HL-60 (cell line): ENCODE measurements at regions not wholly inside any gene's neighbourhood (a gene's known extent, or its start where the extent isn't known, plus 50 kb on each side); places are given as distances from the start of the nearest gene placed in this dataset.

ENCODE experiments used
- DNase-seq, 2 experiments: peaks; one replicate each; pipeline ENCODE4 v3.0.0-alpha.2; 2010 to 2020; ENCODE audit warnings: low read depth in 1 of 2, low spot score in 1 of 2
- H3K27ac ChIP-seq: fragments of 250-450 bp; sonication (Bioruptor Pico); replicated peaks from 2 replicates; pipeline ENCODE4 v1.5.1; 2020; ENCODE audit warnings: mild to moderate bottlenecking, moderate library complexity
- H3K27me3 ChIP-seq: fragments of 250-450 bp; sonication (Bioruptor Pico); 2 replicates; pipeline ENCODE4 v1.5.1; 2021; ENCODE audit warnings: mild to moderate bottlenecking, moderate library complexity; ENCODE audit not compliant: insufficient read depth, poor library complexity, severe bottlenecking
- H3K4me3 ChIP-seq: replicated peaks from 2 replicates; pipeline ENCODE4 v1.5.1; 2011; ENCODE audit warnings: mild to moderate bottlenecking, control low read depth, low read length; ENCODE audit not compliant: insufficient read depth
- CTCF ChIP-seq: IDR thresholded peaks from one replicate; pipeline ENCODE4 v1.5.1; 2011; ENCODE audit warnings: low read length, control low read depth, inconsistent platforms; ENCODE audit not compliant: insufficient read depth
- GABPA ChIP-seq: IDR thresholded peaks from 2 replicates; pipeline ENCODE4 v1.6.1; 2012; ENCODE audit warnings: low read depth
- POLR2AphosphoS5 ChIP-seq: IDR thresholded peaks from 2 replicates; pipeline ENCODE4 v1.6.1; 2012; ENCODE audit warnings: low read depth
- REST ChIP-seq: IDR thresholded peaks from 2 replicates; pipeline ENCODE4 v1.6.1; 2012; ENCODE audit warnings: low read depth; ENCODE audit not compliant: insufficient replicate concordance
- SPI1 ChIP-seq: IDR thresholded peaks from 2 replicates; pipeline ENCODE4 v1.6.1; 2012; ENCODE audit warnings: low read depth, mild to moderate bottlenecking, borderline replicate concordance

GRCh38 chr12:23337213-23337612 lies 612.3 kb downstream of the SOX5 start:
- no peak overlapping the region for H3K4me3 ChIP-seq
- H3K27ac ChIP-seq = no peak overlapping the region
- TF ChIP-seq GABPA = no peak
- TF ChIP-seq POLR2AphosphoS5 = no peak
- TF ChIP-seq SPI1 = no peak
- no peak for TF ChIP-seq CTCF
- no peak for TF ChIP-seq REST
- no peak for DNase-seq
- H3K27me3 ChIP-seq = no peaks in the 10 kb centered on the region

GRCh38 chr12:23340351-23340750 lies 609.1 kb downstream of the SOX5 start:
- no peaks in the 10 kb centered on the region for H3K27me3 ChIP-seq
- DNase-seq = no peak
- H3K27ac ChIP-seq = no peak overlapping the region
- TF ChIP-seq POLR2AphosphoS5 = no peak
- no peak for TF ChIP-seq SPI1
- no peak for TF ChIP-seq REST
- no peak for TF ChIP-seq CTCF
- no peak for TF ChIP-seq GABPA
- no peak overlapping the region for H3K4me3 ChIP-seq

- DNase-seq = no peak
- TF ChIP-seq REST (no peak), CTCF (no peak), SPI1 (no peak), POLR2AphosphoS5 (no peak), GABPA (no peak)
- Histone ChIP-seq H3K27ac (no peak overlapping the region), H3K4me3 (no peak overlapping the region), H3K27me3 (no peaks in the 10 kb centered on the region)
Measured at GRCh38 chr12:23342407-23342806, 607.1 kb downstream of the SOX5 start.
